Sigmoid colon (tissue), 4 donors: ENCODE measurements at regions not wholly inside any gene's neighbourhood (a gene's known extent, or its start where the extent isn't known, plus 50 kb on each side); places are given as distances from the start of the nearest gene placed in this dataset.

ENCODE experiments used
- CTCF ChIP-seq, 4 experiments: fragments of 450-650 bp in 3 of 4; fragments of 200-600 bp in 1 of 4; IDR thresholded peaks; one replicate each; pipeline ENCODE4 v1.5.1; 2016 to 2019; ENCODE audit warnings: antibody characterized with exemption in 4 of 4, mild to moderate bottlenecking in 3 of 4, moderate library complexity in 2 of 4
- EP300 ChIP-seq, 4 donors: sonication (generic); formaldehyde crosslinking; IDR thresholded peaks; one replicate each; pipeline ENCODE4 v1.6.1; 2017; ENCODE audit warnings: antibody characterized with exemption in 4 of 4
- POLR2A ChIP-seq, 2 donors: fragments of 450-650 bp; IDR thresholded peaks; one replicate each; pipeline ENCODE4 v1.6.1; 2016; ENCODE audit warnings: antibody characterized with exemption in 2 of 2, mild to moderate bottlenecking in 2 of 2, moderate library complexity in 2 of 2
- POLR2AphosphoS5 ChIP-seq, 4 donors: sonication (generic); formaldehyde crosslinking; IDR thresholded peaks; one replicate each; pipeline ENCODE4 v1.6.1; 2017; ENCODE audit warnings: antibody characterized with exemption in 4 of 4

DNA sequence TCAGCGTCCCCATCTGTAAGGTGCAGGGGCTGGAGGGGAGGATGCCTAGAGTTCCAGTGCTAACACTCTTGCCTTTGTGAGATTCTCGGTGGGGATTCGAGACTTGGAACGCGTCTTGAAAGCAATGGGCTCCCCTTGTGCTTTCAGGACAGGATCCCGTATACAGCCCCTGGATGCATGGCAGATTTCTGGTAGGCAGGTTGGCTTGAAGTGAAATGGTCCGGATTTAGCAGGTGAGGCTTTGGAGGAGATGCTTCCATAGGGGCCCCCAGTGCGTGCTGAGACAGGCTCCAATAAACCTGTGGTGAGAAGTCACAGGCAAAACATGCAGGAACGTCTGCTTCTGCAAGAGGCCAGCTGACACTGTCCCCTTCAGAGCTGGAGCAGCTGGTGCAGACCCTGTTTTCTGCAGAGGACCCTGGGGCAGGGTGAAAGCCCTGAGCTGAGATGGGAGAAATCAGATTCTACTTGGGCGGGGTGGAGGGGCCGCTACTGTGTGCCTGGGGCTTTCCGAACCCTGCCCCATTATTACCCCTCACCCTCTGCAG, 270.4 kb downstream of the PTPRU start:
- no peak for TF ChIP-seq CTCF (IDR thresholded peaks at IDR 0.05)
- no peak for TF ChIP-seq POLR2A (IDR thresholded peaks at IDR 0.05)
- TF ChIP-seq POLR2AphosphoS5 (IDR thresholded peaks at IDR 0.05): no peak
- no peak for TF ChIP-seq EP300 (IDR thresholded peaks at IDR 0.05)
